MCF 10A (cell line): ENCODE measurements at regions not wholly inside any gene's neighbourhood (a gene's known extent, or its start where the extent isn't known, plus 50 kb on each side); places are given as distances from the start of the nearest gene placed in this dataset.
"Not testable (repeated sequence)": the region's sequence is repeated elsewhere in the genome, so short reads cannot be mapped to it uniquely, and the experiment has no call there.

Source experiments
- BruUV-seq: library from RNA; stranded (reverse); fragments of 400-500 nt; replicated peaks from 2 replicates; lab custom pipeline; 2021; lab: Mats Ljungman, UMichigan
- CTCF ChIA-PET: fragments of 300-600 bp; sonication (Branson Sonifier 250); formaldehyde crosslinking; extraction: SDS; loops from one replicate; lab custom pipeline; 2021; ENCODE audit warnings: antibody characterized with exemption, inconsistent platforms; lab: Yijun Ruan, JAX
- POLR2A ChIA-PET: fragments of 300-600, 350-650 bp; sonication (Branson Sonifier 250); formaldehyde crosslinking; extraction: SDS; loops from one replicate; lab custom pipeline; 2020; ENCODE audit warnings: antibody characterized with exemption, inconsistent platforms; lab: Yijun Ruan, JAX
- DNase-seq: peaks from one replicate; pipeline ENCODE4 v3.0.0-alpha.2; 2018; ENCODE audit not compliant: unreplicated experiment
- H3K27ac Mint-ChIP-seq: one replicate; pipeline ENCODE4 v1.8.0; 2022; ENCODE audit warnings: mild to moderate bottlenecking, low read depth, mixed read lengths; ENCODE audit not compliant: unreplicated experiment
- H3K27me3 Mint-ChIP-seq: one replicate; pipeline ENCODE4 v1.8.0; 2022; ENCODE audit warnings: mixed read lengths; ENCODE audit not compliant: insufficient read depth, unreplicated experiment
- H3K36me3 Mint-ChIP-seq: one replicate; pipeline ENCODE4 v1.8.0; 2022; ENCODE audit warnings: mild to moderate bottlenecking, moderate library complexity, mixed read lengths; ENCODE audit not compliant: insufficient read depth, unreplicated experiment
- H3K4me1 Mint-ChIP-seq: one replicate; pipeline ENCODE4 v1.8.0; 2022; ENCODE audit warnings: mixed read lengths; ENCODE audit not compliant: insufficient read depth, unreplicated experiment
- H3K4me3 Mint-ChIP-seq: one replicate; pipeline ENCODE4 v1.8.0; 2022; ENCODE audit warnings: mild to moderate bottlenecking, moderate library complexity, mixed read lengths; ENCODE audit not compliant: unreplicated experiment
- H3K9me3 Mint-ChIP-seq: one replicate; pipeline ENCODE4 v1.8.0; 2022; ENCODE audit warnings: mixed read lengths; ENCODE audit not compliant: unreplicated experiment
- CTCF ChIP-seq: fragments of 200-600 bp; IDR thresholded peaks from one replicate; pipeline ENCODE4 v1.8.0; 2022; ENCODE audit warnings: antibody characterized with exemption, mild to moderate bottlenecking; ENCODE audit not compliant: unreplicated experiment
- intact Hi-C: fragments of 100-400 bp; cut with micrococcal nuclease; formaldehyde crosslinking; loops from 2 replicates; pipeline ENCODE4 v1.14.1; 2022

GRCh38 chr9:82487935-82488312, 499.4 kb downstream of the SPATA31D1 start:
- H3K4me1 Mint-ChIP-seq = peaks cover 22% of the 10 kb centered on the region
- no peak overlapping the region for H3K4me3 Mint-ChIP-seq
- BruUV-seq = no TSS peak
- ChIA-PET POLR2A (interaction anchor here (0.6 kb wide), 1 partner anchor 446 kb away, joined by 3 read pairs; no protein-coding TSS in a partner anchor), CTCF (no interaction called here)
- TF ChIP-seq CTCF = no peak
- DNase-seq = no peak
- H3K36me3 Mint-ChIP-seq = no peaks in the 10 kb centered on the region
- no peak overlapping the region for H3K27ac Mint-ChIP-seq
- intact Hi-C loops = no loop called here
- no peaks in the 10 kb centered on the region for H3K9me3 Mint-ChIP-seq
- peaks cover 10% of the 10 kb centered on the region for H3K27me3 Mint-ChIP-seq

- BruUV-seq = no TSS peak
- ChIA-PET POLR2A (interaction anchor here (0.6 to 0.8 kb wide), 3 partner anchors 37 to 447 kb away, joined by 3 to 4 read pairs (median 3); no protein-coding TSS in a partner anchor), CTCF (interaction anchor here (0.7 kb wide), 1 partner anchor 12 kb away, joined by 3 read pairs; no protein-coding TSS in a partner anchor)
Measured at GRCh38 chr9:82488313-82489200, 500.0 kb downstream of the SPATA31D1 start.

GRCh38 chr9:82489201-82489821, 500.7 kb downstream of the SPATA31D1 start:
- BruUV-seq = no TSS peak
- Mint-ChIP-seq H3K36me3 (no peaks in the 10 kb centered on the region), H3K4me3 (peak overlapping the region; percentile 53), H3K4me1 (peaks cover 22% of the 10 kb centered on the region), H3K9me3 (no peaks in the 10 kb centered on the region), H3K27me3 (peaks cover 10% of the 10 kb centered on the region), H3K27ac (peak overlapping the region; percentile 70)
- peak; percentile 54 for DNase-seq
- intact Hi-C loops = no loop called here
- no peak for TF ChIP-seq CTCF
- POLR2A ChIA-PET = interaction anchor here (0.7 to 0.9 kb wide), 4 partner anchors 10 to 800 kb away, joined by 3 read pairs; partner anchors contain the start of gene TLE1
- CTCF ChIA-PET = interaction anchor here (0.6 to 0.7 kb wide), 2 partner anchors 9 to 13 kb away, joined by 3 to 5 read pairs; no protein-coding TSS in a partner anchor

More at GRCh38 chr9:82488313-82489200, 500.0 kb downstream of the SPATA31D1 start:
- H3K4me3 Mint-ChIP-seq = peak overlapping the region; percentile 53
- H3K36me3 Mint-ChIP-seq = no peaks in the 10 kb centered on the region
- peaks cover 22% of the 10 kb centered on the region for H3K4me1 Mint-ChIP-seq
- peak overlapping the region; percentile 70 for H3K27ac Mint-ChIP-seq
- peak; percentile 87 for DNase-seq
- H3K9me3 Mint-ChIP-seq = no peaks in the 10 kb centered on the region
- no peak for TF ChIP-seq CTCF
- intact Hi-C loops = no loop called here
- peaks cover 10% of the 10 kb centered on the region for H3K27me3 Mint-ChIP-seq

GRCh38 chr9:82490019-82490499, 501.5 kb downstream of the SPATA31D1 start:
- peaks cover 9% of the 10 kb centered on the region for H3K27me3 Mint-ChIP-seq
- CTCF ChIA-PET = interaction anchor here (0.6 to 0.7 kb wide), 2 partner anchors 9 to 1025 kb away, joined by 5 read pairs; no protein-coding TSS in a partner anchor
- intact Hi-C loops = no loop called here
- no peaks in the 10 kb centered on the region for H3K36me3 Mint-ChIP-seq
- POLR2A ChIA-PET = interaction anchor here (0.8 to 0.9 kb wide), 2 partner anchors 137 to 800 kb away, joined by 3 read pairs; partner anchors contain the start of gene TLE1
- no peak for TF ChIP-seq CTCF
- no TSS peak for BruUV-seq
- peak overlapping the region; percentile 53 for H3K4me3 Mint-ChIP-seq
- no peaks in the 10 kb centered on the region for H3K9me3 Mint-ChIP-seq
- DNase-seq = peak; percentile 91
- peaks cover 22% of the 10 kb centered on the region for H3K4me1 Mint-ChIP-seq
- H3K27ac Mint-ChIP-seq = peak overlapping the region; percentile 70

GRCh38 chr9:82490821-82491220, 502.2 kb downstream of the SPATA31D1 start:
- H3K9me3 Mint-ChIP-seq, H3K27me3 Mint-ChIP-seq, POLR2A ChIA-PET, DNase-seq, BruUV-seq, H3K36me3 Mint-ChIP-seq, CTCF ChIA-PET, H3K27ac Mint-ChIP-seq, H3K4me3 Mint-ChIP-seq, intact Hi-C loops: not testable (repeated sequence)
- H3K4me1 Mint-ChIP-seq = peaks cover 22% of the 10 kb centered on the region
